Stimulated activated CD4-positive, alpha-beta T cell treated with anti-CD3 and anti-CD28 coated beads, Interleukin-12 subunit alpha, Interleukin-12 subunit beta, amount 100 ng/mL, for 24 hours (primary cell): ENCODE measurements at regions not wholly inside any gene's neighbourhood (a gene's known extent, or its start where the extent isn't known, plus 50 kb on each side); places are given as distances from the start of the nearest gene placed in this dataset.
"Not testable (repeated sequence)": the region's sequence is repeated elsewhere in the genome, so short reads cannot be mapped to it uniquely, and the experiment has no call there.

Experiments
- DNase-seq, 2 experiments: peaks; one replicate each; pipeline ENCODE4 v3.0.0-alpha.2; 2020; ENCODE audit warnings: low read depth in 2 of 2

DNA sequence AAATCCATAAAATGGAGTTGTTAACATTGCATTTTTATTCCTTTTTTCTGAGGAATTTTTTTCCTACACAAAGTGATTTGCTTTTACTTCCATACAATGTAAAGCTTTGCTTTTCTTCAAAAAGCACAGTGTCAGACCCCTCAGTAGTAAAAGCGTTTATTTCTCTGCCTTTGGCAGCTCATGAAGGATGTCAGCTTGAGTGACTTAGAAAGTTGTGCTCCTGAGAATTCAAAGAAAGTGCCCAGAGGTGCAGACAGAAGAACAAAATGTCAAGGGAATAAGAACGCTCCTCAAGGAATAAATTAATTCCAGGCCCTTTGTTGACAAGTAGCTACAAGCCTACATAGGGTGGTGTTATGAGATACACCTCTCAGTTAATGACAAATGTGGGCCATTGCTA, 369.3 kb upstream of the ADARB2 start:
- DNase-seq: no peak

DNA sequence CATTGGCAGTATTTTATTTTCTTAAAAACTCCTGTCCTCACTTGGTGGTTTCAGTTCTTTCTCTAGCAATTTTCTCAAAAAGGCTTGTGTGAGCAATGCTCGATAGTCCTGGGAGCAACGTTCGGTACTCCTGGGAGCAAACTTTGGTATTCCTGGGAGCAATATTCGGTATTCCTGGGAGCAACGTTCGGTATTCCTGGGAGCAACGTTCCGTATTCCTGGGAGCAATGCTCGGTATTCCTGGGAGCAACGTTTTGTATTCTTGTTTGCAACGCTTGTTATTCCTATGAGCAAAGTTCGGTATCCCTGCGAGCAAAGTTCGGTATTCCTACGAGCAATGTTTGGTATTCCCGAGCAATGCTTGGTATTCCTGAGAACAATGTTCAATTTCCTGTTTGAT, 362.0 kb upstream of the ADARB2 start:
- DNase-seq: no peak

DNA sequence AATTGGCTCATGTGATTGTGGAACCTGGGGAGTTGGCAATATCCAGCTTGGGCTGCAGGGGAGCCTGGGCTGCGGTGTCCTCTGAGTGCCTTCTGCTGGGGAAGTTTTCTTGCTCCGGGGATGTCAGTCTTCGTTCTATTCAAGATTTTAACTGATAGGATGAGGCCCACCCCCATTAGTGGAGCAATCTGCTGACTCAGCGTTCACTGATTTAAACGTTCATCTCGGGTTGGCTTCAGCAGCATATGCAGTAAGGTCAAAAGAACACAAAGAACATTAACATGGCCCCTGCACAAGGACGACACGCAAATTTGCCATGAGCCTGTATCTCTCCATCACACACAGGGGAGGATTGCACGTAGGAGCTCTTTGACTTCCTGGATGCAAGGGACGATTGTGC, 360.6 kb upstream of the ADARB2 start:
- DNase-seq: no peak

DNA sequence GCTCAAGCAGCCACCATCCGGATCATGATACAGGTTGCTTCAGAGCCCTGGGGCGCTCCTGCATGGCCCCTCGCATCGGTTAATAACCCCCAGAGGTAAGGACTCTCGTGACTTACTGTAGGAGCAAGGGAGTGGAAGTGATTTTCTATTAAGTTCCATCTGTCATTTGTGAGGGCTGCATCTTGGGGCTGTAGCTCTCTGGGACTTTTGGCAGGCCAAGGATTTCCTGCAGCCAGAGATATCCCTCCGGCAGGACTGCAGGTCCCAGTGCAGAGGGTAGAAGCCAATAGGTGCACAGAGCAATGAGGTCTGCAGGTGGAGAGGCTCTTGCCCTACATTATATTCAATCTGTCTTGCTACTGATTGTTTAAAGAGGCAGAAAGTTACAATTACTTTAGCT, 356.8 kb upstream of the ADARB2 start:
- DNase-seq: no peak

DNA sequence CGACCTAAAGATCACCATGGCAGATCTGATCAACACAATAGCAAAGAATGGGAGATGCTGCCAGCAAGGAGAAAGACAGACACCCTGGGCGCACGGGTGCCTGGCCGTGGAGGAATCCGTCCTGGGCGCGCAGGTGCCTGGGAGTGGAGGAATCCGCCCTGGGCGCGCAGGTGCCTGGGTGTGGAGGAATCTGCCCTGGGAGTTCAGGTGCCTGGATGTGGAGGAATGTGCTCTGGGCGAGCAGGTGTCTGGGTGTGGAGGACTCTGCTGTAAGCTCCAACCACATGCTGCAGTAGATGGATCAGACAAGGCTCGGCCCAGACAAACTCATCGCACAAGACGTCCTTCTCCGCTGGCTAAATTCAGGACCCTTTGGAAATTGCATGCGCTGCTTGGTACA, 346.3 kb upstream of the ADARB2 start:
- no peak for DNase-seq

DNA sequence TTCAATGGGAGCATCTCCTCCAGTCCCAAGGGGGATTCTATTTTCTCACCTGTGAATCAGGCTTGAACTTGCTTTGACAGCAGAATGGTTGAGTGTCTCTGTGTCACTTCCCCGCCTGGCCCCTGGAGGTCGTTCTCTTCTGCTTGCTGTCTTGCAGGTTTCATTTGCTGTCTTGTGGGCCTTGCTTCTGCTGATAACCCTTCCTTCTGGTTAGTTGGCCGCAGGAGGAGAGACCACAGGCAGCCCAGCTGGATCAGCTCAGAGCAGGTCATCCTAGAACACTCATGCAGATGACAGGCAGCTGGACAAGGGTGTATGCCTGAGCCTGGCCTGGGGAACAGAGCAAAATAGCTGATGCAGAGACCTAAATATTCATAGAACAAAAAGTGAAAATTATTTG, 344.2 kb upstream of the ADARB2 start:
- DNase-seq: no peak

DNA sequence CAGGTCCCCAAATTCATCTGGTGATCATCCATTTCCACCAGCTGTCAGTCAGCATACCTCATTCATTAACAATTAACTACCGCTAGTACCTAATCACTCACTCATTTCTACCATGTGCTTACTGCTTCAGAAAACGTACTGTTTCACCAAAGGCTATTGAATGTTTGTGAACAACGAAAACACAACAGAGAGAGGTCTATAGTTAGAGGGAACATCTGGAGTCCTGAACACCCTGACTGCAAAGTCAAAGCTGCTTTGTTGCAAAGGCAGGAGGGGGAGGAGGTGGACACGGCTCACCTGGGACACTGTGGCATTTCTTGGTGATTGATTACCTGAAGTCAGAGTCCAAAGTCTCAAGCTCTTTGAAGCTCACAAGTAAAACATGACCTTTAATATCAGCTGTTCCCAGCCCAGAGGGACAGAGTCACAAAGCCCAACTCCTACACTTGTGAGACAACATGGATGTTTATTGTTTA, 342.3 kb upstream of the ADARB2 start:
- no peak for DNase-seq

DNA sequence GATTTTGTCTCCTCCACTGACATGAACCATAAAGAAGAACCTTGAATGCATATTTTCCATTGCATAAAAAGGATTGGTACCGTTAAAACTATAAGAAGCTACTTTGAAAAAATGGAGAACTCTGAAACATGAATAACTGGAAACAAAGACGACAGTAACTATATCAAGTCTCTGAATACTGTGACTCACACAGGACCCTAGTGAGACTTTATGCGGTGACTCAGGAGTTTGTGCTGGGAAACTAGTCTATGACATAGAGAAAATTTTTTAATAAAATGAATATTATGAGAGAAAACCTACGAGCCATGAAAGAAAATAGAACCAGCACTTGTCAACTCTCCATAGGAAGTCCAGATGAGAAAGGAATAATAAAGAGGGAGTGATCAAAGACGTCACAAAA, 339.9 kb upstream of the ADARB2 start:
- no peak for DNase-seq

DNA sequence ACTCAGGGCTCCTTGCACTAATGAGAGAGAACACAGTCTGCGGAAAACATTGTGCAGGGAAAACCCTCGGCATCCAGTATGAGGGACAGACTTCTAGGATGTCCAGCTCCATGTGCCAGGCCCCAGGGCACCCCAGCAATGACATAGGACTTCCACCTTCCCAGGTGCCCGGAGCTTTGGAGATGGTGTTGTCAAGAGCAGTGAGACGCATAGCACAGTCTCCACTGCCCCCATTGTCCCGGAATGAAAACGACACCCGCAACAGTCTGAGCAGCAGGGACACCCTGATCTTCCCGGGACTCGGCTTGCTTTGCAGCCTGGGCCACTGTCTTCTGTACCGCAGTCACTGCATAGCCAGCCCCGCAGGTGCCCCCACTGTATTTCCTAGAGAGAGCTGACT, 339.2 kb upstream of the ADARB2 start:
- no peak for DNase-seq

DNA sequence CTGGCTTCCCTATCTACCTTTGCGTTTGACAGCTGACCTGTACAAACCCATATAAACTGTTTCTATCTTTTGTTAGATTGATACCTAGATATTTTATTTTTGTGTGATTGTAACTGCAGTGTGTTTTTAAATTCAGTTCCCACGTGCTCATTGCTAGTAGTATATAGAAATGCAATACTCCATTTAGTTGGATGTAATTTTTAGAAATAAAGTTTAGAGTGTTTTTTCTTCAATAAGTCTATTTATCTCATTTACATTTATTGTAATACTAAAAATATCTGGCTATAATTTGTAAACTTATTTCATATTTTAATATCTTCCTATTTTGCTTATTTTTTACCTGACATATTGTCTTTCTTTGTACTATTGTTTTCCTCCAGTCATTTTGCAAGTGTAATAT, 329.7 kb upstream of the ADARB2 start:
- no peak for DNase-seq

DNA sequence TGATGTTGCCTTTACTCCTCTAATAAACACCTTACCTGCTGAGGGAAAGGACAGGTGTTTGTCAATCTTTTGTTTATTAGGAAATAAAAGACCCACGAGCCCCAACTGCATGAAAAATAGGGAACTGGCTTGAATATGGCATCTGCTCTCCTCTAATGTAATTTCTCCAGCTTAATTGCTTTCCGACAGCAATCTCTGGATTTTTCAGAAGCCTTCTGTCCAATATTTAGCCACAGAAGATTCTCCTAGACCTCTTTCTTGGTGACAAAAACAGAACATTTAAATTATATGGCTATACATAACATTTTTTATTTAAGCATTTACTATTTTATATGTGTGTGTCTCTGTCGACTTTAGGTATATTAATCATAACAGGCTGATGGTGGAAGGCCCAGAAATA, 317.4 kb upstream of the ADARB2 start:
- DNase-seq: no peak

DNA sequence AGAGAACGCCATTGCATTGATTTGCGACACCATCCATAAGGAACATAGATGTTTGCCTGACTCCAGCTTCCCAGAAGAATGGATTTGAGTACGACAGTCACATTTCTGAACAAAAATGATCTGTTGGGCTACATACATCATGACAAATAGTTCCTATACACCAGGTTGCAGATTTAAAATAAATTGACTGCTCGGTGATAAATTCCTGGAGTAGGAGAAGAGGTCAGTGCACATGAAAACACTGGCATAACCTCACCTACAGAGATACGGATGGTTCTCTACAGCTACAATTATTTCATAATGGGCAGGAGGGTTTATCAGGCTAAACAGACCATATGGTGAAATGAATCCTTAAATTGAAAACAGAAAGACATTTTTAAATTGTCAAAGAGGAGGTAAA, 316.5 kb upstream of the ADARB2 start:
- no peak for DNase-seq

DNA sequence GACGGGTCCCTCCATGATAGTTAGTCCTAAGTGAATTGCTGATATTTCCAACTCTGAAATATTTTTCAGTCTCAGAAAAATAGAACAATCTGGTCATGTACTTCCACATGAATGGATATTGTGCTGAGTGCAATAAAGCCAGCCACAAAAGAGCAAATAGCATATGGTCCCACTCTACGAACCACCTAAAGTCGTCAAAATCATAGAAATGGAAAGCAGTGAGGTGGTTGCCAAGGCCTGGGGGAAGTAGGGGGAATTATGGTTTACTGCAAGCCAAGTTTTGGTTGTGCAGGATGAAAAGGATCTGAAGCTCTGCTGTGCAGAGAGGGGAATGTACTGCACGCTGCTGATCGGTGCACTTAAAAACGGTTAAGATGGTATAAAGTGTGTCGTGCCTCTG, 313.8 kb upstream of the ADARB2 start:
- DNase-seq: no peak

DNA sequence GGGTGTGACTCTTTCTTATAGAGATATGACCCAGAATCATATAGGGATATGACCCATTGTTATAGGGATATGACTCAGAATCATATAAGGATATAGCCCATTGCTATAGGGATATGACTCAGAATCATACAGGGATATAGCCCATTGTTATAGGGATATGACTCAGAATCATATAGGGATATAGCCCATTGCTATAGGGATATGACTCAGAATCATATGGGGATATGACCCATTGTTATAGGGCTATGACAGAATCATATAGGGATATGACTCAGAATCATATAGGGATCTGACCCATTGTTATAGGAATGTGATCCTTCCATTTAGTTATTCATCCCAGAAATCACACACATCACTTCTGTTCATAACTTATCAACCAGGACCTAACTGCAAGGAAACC, 312.2 kb upstream of the ADARB2 start:
- no peak for DNase-seq

DNA sequence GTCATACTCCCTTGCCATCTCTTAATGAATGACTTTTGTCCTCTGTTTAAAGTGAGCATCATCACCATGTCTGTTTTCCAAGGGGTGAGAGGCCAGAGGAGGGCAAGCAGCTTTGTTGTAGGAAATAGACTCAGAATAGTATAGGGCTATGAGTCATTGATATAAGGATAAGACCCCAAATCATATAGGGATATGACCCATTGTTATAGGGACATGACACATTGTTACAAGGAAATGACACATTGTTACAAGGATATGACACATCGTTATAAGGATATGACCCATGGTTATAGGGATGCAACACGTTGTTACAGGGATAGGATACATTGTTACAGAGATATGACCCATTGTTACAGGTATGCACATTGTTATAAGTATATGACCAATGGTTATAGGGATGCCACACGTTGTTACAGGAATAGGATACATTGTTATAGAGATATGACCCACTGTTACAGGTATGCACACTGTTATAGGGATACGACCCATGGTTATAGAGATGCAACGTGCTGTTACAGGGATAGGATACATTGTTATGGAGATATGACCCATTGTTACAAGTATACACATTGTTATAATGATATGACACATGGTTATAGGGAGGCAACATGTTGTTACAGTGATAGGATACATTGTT, 311.1 kb upstream of the ADARB2 start:
- DNase-seq: no peak

DNA sequence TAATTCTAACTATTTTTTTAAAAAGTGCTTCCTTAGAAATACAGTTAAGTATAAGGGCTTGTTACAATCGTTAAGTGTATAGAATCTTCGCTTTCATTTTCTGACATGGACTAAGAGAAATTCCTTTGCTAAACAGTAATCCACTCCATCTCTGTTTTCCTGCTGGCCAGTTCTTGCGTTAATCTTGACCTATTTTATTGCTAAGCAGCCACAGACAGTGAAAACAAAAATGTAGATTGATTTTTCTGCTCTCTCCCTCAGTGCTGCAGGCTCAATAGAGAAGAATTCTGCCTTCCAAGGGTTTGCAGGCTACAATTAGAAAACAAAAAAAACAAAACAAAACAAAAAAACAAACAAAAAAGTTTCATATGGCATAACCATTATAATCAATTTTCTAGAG, 310.4 kb upstream of the ADARB2 start:
- no peak for DNase-seq

DNA sequence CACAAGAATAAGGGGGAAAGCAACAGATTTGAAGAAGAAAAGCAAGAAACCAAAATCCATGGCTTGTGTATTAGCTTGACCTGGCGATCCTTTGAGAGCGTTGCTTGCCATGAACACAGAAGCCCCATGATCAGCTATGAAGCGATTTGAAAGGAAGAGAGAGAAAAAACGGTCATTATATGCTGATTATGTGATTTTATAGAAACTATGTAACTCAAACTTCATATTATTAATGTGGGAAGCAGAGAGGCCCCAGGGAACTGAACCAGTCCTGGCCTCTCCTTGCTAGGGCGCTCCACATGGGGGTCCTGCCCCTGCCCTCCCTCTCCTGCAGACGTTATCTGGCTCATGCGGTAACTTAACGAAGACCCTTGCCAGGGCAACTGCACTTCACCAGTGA, 306.1 kb upstream of the ADARB2 start:
- no peak for DNase-seq

DNA sequence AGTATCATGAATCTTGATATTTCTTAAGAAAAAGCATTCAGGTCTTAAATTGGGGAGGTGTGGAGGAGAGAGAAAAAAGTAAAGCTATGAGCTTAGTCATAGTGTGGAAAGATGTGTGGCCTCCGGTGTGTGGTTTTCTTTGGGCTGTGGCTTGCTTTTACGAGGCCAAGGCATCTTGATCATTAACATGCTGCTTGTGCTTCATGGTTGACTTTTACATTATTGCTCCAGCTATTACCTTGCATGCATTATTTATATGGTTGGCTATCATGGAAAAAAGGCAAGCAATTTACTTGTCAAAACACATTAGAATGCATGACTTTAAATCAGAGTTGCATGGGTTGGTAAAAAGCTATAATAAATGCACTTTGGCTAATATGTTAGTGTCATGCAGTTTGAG, 300.7 kb upstream of the ADARB2 start:
- DNase-seq: no peak

DNA sequence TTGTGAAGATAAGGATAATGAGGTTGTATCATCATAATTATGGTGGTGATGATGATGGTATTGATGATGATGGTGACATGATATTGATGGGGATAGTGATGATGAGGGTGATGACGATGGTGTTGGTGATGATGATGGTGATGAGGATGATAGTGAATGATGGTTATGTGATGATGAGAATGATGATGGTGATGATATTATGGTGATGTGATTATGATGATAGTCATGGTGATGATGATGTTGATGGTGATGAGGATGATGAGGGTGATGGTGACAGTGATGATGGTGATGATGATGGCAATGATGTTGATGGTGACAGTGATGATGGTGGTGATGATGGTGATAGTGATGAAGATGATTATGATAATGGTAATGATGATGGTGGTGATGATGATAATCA, 299.9 kb upstream of the ADARB2 start:
- DNase-seq: no peak

DNA sequence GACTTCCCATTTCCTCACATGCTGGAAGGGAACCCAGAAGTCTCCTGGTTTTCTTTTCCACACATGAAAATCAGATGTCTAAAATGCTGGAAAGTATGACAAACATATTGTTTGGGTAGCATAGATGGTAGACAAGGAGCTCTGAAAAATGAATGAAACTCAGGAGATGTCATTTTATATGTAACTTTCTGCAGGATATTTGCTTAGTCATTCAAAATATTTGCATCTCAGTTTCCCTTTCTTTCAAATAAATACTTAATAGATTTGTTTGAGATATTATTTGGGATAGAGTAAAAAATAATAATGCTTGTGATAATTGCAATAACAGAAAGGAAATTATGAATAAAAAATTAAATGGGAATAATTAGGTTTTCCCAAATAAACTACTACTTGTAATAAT, 298.9 kb upstream of the ADARB2 start:
- no peak for DNase-seq

DNA sequence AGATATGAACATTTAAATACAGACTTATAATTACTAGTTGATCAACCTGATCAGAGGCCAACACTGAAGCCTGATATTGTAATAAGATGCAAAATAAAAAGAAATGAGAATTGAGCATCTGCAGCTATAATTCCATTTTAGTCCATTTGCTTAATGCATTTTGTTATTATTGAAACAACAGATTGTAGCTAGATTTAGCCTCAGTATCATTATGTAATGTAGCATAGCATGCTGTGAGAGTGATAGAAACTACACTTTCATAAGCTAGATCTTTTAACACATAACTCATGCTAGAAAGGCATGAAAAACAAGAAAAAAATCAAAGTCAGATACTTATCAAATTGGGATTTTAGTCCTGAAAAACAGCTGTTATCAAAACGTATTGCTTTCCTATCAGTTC, 292.7 kb upstream of the ADARB2 start:
- no peak for DNase-seq

DNA sequence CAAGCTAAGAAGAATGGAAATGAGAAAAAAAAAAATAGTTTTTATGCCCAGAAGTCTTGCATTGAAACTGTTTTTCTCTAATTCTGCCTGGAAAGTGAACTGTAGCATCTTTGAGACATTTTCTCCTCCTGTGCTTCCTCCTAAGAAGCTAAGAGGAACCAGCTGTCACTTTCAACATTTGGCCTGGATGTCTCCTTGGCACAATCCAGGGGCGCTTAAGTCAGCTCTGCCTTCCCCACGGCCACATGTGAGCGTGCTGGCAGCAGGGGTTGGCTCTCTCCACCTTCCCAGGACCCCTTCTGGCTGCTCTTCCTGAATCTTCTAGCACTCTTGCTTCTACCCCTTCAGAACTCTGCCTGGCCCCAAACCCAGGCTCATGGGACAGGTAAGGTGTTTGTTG, 289.6 kb upstream of the ADARB2 start:
- no peak for DNase-seq

DNA sequence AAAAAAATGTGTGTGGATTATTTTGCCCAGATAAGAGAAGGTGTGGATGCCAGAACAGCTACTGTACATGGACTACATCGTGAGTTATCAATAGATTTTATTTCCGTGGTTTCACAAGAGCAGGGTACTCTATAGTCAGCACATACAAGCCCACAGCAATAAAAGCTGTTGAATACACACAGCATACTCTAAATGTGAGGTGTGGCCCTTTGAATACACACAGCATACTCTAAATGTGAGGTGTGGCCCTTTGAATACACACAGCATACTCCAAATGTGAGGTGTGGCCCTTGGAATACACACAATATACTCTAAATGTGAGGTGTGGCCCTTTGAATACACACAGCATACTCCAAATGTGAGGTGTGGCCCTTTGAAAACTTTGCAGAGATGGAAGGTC, 287.4 kb upstream of the ADARB2 start:
- not testable (repeated sequence) for DNase-seq

DNA sequence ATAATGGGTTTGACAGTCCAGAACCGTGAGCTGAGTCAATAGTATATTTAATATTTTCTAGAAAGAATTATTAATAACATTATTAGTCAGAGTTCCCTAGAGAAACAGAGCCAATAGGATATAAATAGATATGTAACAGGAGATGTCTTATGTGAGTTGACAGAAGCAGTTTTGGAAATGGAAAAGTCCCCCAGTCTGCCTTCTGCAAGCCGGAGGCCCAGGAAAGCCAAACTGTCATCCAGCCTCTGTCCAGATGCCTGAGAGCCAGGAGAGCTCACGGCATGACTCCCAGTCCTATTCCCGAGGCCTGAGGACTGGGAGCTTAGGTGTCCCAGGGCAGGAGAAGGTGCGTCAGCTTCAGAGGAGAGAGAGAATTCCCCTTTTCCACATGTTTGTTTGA, 286.4 kb upstream of the ADARB2 start:
- no peak for DNase-seq

DNA sequence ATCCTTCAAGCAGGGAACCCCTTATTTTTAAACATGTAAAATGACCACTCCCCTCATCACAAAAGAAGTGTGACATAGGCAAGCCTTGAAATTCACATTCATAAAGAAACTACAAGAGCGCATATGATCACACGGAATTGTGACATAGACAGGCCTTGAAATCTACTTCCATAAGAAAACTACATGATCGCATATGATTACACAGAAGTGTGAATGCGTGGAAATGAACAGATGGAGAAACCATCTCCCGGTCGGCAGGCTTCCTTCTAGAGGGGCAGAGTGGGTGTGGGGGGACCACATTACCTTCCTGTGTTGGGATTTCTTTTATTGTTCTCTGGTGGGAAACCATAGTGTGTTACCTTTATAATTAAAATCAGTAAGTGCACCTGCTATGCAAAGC, 285.1 kb upstream of the ADARB2 start:
- no peak for DNase-seq
